Right cardiac atrium (tissue), 5 donors: ENCODE measurements at regions not wholly inside any gene's neighbourhood (a gene's known extent, or its start where the extent isn't known, plus 50 kb on each side); places are given as distances from the start of the nearest gene placed in this dataset.
A peak's percentile ranks its signal among the peaks of the same experiment; 100 is the strongest.
"Not testable (repeated sequence)": the region's sequence is repeated elsewhere in the genome, so short reads cannot be mapped to it uniquely, and the experiment has no call there.

ENCODE experiments used
- ATAC-seq, 2 donors: fragments of 200-7000 bp; cut with Tn5 transposase; one replicate each; pipeline versions ENCODE4 v1.8.0 to v1.9.1; 2020; ENCODE audit warnings: moderate library complexity in 2 of 2, mild to moderate bottlenecking in 1 of 2
- DNase-seq, 3 donors: peaks; one replicate each; pipeline ENCODE4 v3.0.0-alpha.2; 2020
- H3K27ac ChIP-seq: one replicate; pipeline ENCODE4 v1.5.1; 2013; ENCODE audit warnings: mild to moderate bottlenecking, low read length, control low read depth, moderate library complexity
- H3K27me3 ChIP-seq: one replicate; pipeline ENCODE4 v1.6.1; 2013; ENCODE audit not compliant: control insufficient read depth, insufficient read depth
- H3K4me1 ChIP-seq: one replicate; pipeline ENCODE4 v1.6.1; 2013; ENCODE audit warnings: low read length; ENCODE audit not compliant: control insufficient read depth, insufficient read depth
- H3K4me3 ChIP-seq: one replicate; pipeline ENCODE4 v1.5.1; 2013; ENCODE audit warnings: low read length, control low read depth
- H3K9me3 ChIP-seq: one replicate; pipeline ENCODE4 v1.6.1; 2013; ENCODE audit warnings: low read length; ENCODE audit not compliant: control insufficient read depth
- WGBS: extraction: QIAGEN DNeasy Blood & Tissue Kit; methylation state at CpG from one replicate; pipeline ENCODE4 v1.1.7; 2013; 5-methylcytosine and 5-hydroxymethylcytosine counted together
- intact Hi-C, 4 donors: fragments of 100-400 bp; cut with DNase I; formaldehyde crosslinking; loops; one replicate each; pipeline versions ENCODE4 v1.11.0 to v1.14.0; 2022 to 2023
- donor health status: healthy with polysubstance abuse.
- donor health status: DM: no; HTN: yes; CAD: no.
- donor health status: DM: no; HTN: no; CAD: no.
- donor health status: DM: no; HTN: yes; CAD: no; lungs with severe emphysema.
- donor health status: DM: yes; HTN: yes; CAD: no.

- Histone ChIP-seq H3K4me1 (no peaks in the 10 kb centered on the region), H3K27ac (no peak overlapping the region), H3K9me3 (no peaks in the 10 kb centered on the region), H3K4me3 (no peak overlapping the region), H3K27me3 (no peaks in the 10 kb centered on the region)
- no peak for ATAC-seq
- no peak for DNase-seq
- 84% methylated on average over 10 of the region's 10 CpGs for WGBS
- intact Hi-C loops = loop anchor here in 3 of 4 donors (2.0 to 10.0 kb wide), 4 partner anchors 47 to 275 kb away; no protein-coding TSS in a partner anchor
These were observed 130.6 kb upstream of the ANKH start for GRCh38 chr5:15002173-15002572.

DNA sequence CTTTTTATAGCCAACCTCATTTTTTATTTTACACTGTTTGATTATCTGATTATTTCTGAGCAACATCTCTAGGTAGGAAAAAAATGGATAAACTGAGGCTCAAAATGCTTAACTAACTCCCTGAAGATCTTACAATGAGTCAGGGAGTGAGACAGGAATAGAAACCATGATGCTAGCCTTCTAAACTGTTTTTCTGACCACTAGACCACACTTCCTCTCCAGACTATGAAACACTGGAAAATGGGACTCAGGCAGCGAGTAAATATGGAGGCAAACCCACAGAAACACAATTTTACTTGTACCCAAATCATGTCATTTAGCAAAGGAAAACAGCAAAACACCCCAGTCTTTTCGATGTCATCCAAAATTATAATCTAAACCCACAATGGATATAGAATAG lies 129.9 kb upstream of the ANKH start:
- H3K4me3 ChIP-seq = no peak overlapping the region
- no peaks in the 10 kb centered on the region for H3K9me3 ChIP-seq
- DNase-seq (no peak), ATAC-seq (no peak)
- intact Hi-C loops = loop anchor here in 2 of 4 donors (10.0 kb wide), 3 partner anchors 47 to 137 kb away; no protein-coding TSS in a partner anchor
- WGBS = 91% methylated on average over 2 of the region's 2 CpGs
- H3K4me1 ChIP-seq = no peaks in the 10 kb centered on the region
- no peak overlapping the region for H3K27ac ChIP-seq
- no peaks in the 10 kb centered on the region for H3K27me3 ChIP-seq

DNA sequence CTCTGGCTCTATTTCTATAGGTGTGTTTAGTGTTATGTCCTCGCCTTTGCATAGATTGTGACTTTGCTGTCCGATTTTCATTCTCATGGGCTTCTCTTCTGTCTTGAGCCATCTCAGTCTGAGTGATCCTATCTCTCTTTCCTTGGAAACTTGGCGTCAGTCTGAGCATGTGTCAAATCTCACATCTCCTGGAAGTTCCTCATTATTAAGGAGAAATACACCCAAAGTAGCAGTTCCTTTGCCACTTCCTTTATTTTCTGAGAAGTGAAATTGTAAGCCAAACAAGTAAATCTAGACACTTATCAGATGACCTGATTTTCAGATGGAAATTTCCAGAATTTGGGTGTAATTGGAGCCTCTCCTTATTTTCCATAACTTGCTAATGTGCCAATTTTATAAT lies 126.9 kb upstream of the ANKH start:
- H3K4me1 ChIP-seq = no peaks in the 10 kb centered on the region
- intact Hi-C loops = loop anchor here in 2 of 4 donors (5.0 to 10.0 kb wide), 2 partner anchors 51 to 124 kb away; partner anchors contain the start of gene ANKH (in 1 of the 2)
- ATAC-seq = peak in 1 of 2 donors; percentile 24

DNA sequence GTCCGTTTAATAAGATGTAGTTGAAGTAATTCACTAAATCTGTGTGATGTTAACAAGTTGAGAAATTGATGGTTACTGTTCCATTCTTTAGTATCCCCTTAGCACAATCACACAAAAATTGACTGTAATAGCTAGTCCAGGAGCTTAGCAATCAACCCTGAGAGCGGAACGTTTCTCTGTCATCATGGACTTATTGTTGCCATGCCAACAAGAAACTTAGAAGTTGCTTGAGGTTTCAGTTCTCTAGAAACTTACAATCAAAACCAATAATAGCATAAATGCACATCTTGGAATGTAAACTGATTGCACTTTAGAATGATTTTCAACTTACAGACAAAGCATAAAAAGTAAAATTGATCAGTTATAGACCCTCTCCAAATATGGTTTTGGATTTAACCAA lies 125.4 kb upstream of the ANKH start:
- no peaks in the 10 kb centered on the region for H3K4me1 ChIP-seq
- no peaks in the 10 kb centered on the region for H3K27me3 ChIP-seq

More for the DNA sequence above, 126.9 kb upstream of the ANKH start:
- Histone ChIP-seq H3K4me3 (no peak overlapping the region), H3K9me3 (no peaks in the 10 kb centered on the region), H3K27ac (no peak overlapping the region), H3K27me3 (no peaks in the 10 kb centered on the region)
- 76% methylated on average over 3 of the region's 3 CpGs for WGBS
- DNase-seq = no peak

GRCh38 chr5:14995229-14995628 lies 123.7 kb upstream of the ANKH start:
- Histone ChIP-seq H3K4me3 (no peak overlapping the region), H3K9me3 (no peaks in the 10 kb centered on the region), H3K27ac (no peak overlapping the region), H3K27me3 (no peaks in the 10 kb centered on the region), H3K4me1 (no peaks in the 10 kb centered on the region)
- no peak for ATAC-seq
- DNase-seq = no peak
- intact Hi-C loops = loop anchor here in 2 of 4 donors (5.0 to 10.0 kb wide), 2 partner anchors 48 to 120 kb away; partner anchors contain the start of gene ANKH (in 1 of the 2)
- 82% methylated on average over 4 of the region's 4 CpGs for WGBS

More for the DNA sequence above, 125.4 kb upstream of the ANKH start:
- ATAC-seq = no peak
- WGBS = 67% methylated on average over 3 of the region's 3 CpGs
- intact Hi-C loops = loop anchor here in 2 of 4 donors (5.0 to 10.0 kb wide), 2 partner anchors 50 to 122 kb away; partner anchors contain the start of gene ANKH (in 1 of the 2)
- H3K4me3 ChIP-seq = no peak overlapping the region
- no peak overlapping the region for H3K27ac ChIP-seq
- no peaks in the 10 kb centered on the region for H3K9me3 ChIP-seq
- DNase-seq = no peak

GRCh38 chr5:14993459-14994133 lies 122.0 kb upstream of the ANKH start:
- not testable (repeated sequence) for H3K27me3 ChIP-seq, H3K27ac ChIP-seq, ATAC-seq, H3K4me3 ChIP-seq, H3K9me3 ChIP-seq, H3K4me1 ChIP-seq
- DNase-seq = peak in 2 of 3 donors; percentile 46 to 47
- WGBS = 88% methylated on average over 40 of the region's 40 CpGs
- intact Hi-C loops = loop anchor here in 1 of 4 donors (10.0 kb wide), 1 partner anchor 119 kb away; the partner anchor contains the start of gene ANKH

- not testable (repeated sequence) for H3K4me1 ChIP-seq, DNase-seq, H3K4me3 ChIP-seq, H3K27me3 ChIP-seq, ATAC-seq, H3K27ac ChIP-seq, H3K9me3 ChIP-seq
- intact Hi-C loops = loop anchor here in 1 of 4 donors (10.0 kb wide), 1 partner anchor 118 kb away; the partner anchor contains the start of gene ANKH
- 81% methylated on average over 28 of the region's 28 CpGs for WGBS
These were observed 121.3 kb upstream of the ANKH start for GRCh38 chr5:14992751-14993458.

DNA sequence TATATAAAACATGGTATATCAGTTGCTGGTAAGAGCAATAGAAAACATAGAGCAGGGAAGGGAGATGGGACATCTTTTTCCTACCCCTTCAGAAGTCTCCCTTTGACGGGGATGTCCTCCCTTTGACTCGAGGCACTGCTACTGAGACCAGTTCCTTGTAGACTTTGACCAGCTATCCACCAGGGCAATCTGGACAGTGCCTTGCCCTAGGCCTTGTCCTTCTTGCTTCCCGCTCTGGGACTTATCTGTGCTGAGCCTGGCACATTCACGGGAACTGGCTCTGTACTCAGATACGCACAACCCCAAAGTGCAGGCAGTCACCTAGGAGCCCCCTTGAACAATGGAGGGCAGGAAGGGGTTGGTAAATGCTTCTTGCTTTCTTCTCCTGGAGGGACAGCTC lies 116.6 kb upstream of the ANKH start:
- H3K4me1 ChIP-seq = no peaks in the 10 kb centered on the region
- ATAC-seq (no peak), DNase-seq (no peak)
- no peak overlapping the region for H3K27ac ChIP-seq
- intact Hi-C loops = no loop called here
- 91% methylated on average over 5 of the region's 5 CpGs for WGBS
- H3K9me3 ChIP-seq = peaks cover 1% of the 10 kb centered on the region
- no peak overlapping the region for H3K4me3 ChIP-seq
- H3K27me3 ChIP-seq = no peaks in the 10 kb centered on the region

DNA sequence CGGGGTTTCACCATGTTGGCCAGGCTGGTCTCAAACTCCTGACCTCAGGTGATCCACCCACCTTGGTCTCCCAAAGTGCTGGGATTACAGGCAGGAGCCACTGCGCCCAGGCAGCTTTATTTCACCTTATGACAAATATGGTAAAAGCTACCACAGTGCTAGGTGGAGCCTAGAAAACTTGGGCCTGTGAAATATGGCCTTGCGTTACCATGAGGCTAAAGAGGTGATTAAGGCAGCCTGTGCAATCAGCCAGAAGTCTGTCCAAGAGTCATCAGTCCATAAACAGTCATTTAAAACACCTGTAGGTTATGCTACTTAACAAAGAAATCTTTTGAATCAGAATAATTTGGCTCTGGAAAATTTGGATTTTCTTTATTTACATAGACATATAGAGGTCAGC lies 114.8 kb upstream of the ANKH start:
- DNase-seq (no peak), ATAC-seq (no peak)
- peaks cover 4% of the 10 kb centered on the region for H3K9me3 ChIP-seq
- H3K4me1 ChIP-seq = no peaks in the 10 kb centered on the region
- intact Hi-C loops = no loop called here
- no peak overlapping the region for H3K4me3 ChIP-seq
- WGBS = 98% methylated on average over 3 of the region's 3 CpGs
- H3K27ac ChIP-seq = no peak overlapping the region
- H3K27me3 ChIP-seq = no peaks in the 10 kb centered on the region

- intact Hi-C loops = no loop called here
- Histone ChIP-seq H3K4me3 (no peak overlapping the region), H3K4me1 (no peaks in the 10 kb centered on the region), H3K9me3 (peaks cover 4% of the 10 kb centered on the region), H3K27me3 (no peaks in the 10 kb centered on the region), H3K27ac (no peak overlapping the region)
- peak in 1 of 2 donors; percentile 25 for ATAC-seq
- 75% methylated on average over 6 of the region's 6 CpGs for WGBS
- DNase-seq = no peak
These were observed 112.3 kb upstream of the ANKH start for GRCh38 chr5:14983666-14984441.
